ENCODE measurements at regions not wholly inside any gene's neighbourhood (a gene's known extent, or its start where the extent isn't known, plus 50 kb on each side); places are given as distances from the start of the nearest gene placed in this dataset.
"Not testable (repeated sequence)": the region's sequence is repeated elsewhere in the genome, so short reads cannot be mapped to it uniquely, and the experiment has no call there.

DNA sequence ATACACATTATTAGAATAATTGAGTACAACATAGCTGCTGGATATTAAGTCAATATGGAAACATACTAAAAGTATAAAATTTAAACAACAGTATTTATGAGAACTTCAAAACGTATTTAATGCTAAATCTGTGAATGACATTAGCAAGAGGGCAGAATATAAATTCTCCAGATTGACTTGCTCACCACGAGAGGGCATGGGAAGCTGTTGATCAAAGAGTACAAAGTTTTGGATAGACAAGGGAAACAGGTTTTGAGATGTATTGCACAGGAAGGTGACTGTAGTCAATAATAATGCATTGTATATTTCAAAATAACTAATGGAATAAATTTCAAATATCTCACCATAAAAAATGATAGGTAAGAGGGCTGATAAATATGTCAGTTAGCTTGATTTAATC, 768.2 kb downstream of the CENPC start:
- DNase-seq = no peak
- intact Hi-C loops (cut with DNase I) = no loop called here

DNA sequence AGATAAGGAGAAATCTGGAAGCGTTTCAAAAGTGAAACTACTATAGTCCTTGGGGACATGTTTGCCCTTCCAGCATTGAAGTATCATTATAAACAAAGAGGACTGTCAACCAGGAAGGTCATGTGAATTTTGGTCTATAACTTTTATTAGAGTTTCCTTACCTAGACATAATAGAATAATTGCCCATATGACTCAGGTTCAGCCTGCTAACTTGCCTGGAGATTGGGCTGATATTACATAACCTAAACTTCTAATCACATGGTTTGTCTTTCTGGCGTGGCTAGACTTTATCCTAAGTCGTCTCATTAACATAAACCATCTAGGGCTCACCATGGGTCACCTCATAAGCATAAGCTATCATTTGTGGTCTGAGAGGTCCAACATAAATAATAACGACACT, 775.9 kb downstream of the CENPC start:
- no peak for DNase-seq
- intact Hi-C loops (cut with DNase I) = no loop called here

DNA sequence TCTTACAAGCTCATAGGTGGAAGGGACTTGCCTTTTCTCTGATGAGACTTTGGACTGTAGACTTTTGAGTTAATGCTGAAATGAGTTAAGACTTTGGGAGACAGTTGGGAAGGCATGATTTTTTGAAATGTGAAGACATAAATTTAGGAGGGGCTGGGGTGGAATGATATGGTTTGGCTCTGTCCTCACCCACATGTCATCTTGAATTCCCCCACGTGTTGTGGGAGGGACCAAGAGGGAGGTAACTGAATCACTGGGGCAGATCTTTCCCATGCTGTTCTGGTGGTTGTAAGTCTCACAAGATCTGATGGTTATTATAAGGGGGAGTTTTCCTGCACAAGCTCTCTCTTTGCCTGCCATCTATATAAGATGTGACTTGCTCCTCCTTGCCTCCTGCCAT, 777.9 kb downstream of the CENPC start:
- DNase-seq = no peak
- intact Hi-C loops (cut with DNase I) = no loop called here

DNA sequence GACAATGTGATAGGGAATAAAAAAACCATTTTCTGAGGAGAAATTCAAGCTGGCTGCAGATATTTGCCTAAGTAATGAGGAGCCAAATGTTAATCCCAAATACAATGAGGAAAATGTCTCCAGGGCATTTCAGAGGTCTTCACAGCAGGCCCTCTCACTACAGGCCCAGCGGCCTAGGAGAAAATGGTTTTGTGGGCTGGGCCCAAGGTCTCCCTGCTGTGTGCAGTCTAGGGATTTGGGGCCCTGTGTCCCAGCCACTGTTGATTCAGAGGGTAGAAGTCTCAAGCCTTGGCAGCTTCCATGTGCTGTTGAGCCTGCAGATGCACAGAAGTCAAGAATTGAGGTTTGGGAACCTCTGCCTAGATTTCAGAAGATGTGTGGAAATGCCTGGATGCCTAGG, 778.7 kb downstream of the CENPC start:
- intact Hi-C loops (cut with DNase I) = no loop called here
- DNase-seq = no peak

DNA sequence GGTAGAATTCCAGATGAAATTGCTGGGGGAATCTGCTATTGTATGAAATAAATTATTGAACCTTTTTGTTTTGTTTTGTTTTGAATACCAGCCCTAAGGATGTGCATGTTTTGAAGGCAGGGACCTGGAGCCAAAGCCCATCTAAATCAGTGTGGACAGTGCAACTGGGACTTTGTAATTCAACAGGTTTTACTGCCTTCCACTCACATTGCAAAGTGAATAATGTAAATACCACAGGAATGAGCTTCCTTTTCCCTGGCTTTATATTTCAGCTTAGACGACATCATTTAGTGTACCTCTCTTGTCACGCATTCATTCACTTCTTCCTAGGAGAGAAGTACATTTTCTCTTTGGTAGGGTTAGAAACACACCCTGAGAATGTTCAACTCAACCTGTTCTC, 795.0 kb downstream of the CENPC start:
- DNase-seq = no peak
- intact Hi-C loops (cut with DNase I) = no loop called here

DNA sequence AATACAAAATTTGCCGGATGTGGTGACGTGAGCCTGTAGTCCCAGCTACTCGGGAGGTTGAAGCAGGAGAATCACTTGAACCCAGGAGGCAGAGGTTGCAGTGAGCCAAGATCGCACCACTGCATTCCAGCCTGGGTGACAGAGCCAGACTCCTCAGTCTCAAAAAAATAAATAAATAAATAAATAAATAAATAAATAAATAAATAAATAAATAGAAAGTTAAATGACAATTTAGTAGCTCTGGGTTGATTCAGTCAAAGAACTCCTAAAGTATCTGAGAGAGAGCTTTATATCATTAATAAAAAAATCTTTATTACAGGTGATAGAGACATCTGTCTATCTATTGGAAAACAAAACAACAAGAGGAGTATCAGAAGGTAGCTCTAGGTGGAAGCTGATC, 798.4 kb downstream of the CENPC start:
- DNase-seq; intact Hi-C loops (cut with DNase I): not testable (repeated sequence)

DNA sequence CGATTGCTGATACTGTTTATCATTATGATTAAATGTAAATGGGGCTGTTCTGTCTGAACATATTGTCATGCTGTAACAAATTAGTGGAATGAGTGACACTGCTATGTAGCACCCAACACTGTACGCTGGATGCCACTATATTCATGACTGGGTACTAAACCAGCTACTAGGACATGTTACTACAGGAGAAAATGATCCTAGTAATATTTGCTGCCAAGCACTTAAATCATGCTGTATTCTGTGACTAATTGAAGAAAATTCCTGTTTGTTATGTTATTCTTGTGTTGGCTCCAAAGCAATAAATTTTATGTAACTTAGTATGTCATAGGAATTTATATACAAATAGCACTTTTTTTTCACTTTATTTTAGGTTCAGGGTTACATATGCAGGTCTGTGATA, 804.2 kb downstream of the CENPC start:
- DNase-seq = no peak
- intact Hi-C loops (cut with DNase I) = no loop called here

DNA sequence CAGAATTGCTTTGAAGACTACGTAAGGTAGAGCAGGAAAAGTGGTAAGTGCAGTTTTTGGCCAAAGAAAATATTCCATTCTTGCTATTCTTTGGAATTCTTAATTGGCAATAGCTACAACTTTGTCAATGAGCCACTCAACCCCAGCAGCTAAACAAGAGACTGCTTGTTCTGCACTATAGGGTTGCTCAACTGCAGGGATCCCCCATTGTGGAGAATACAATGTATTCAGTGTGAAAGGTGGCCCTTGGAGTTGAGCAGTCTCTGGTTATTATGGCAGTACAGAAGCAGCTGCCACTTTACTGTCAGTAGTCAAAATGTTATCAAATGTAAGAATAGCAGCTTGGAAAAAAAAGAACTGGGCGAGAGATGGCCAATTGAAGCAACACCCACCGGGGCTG, 808.7 kb downstream of the CENPC start:
- intact Hi-C loops (cut with DNase I) = no loop called here
- DNase-seq = peak in 2 of 10 donors; percentile 30 to 77

DNA sequence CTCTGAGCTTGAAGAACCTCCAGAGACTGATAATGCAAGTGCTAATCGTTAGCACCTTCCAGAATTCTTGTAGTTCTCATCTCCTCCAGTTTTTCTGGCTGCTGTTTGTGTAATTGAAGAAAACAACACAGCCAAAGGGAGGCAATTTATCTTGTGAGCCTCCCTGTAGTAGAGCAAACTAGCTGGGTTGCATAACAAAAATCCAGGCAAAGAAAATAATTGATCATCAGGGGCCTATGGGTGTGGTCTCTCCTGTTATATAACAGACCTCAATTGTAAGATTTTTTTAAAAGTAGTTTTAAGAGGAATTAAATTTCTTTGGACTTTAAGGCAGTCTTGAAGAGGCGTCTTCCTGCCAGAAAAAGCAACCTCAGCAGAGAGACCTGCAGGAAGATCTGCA, 817.0 kb downstream of the CENPC start:
- intact Hi-C loops (cut with DNase I) = no loop called here
- no peak for DNase-seq

DNA sequence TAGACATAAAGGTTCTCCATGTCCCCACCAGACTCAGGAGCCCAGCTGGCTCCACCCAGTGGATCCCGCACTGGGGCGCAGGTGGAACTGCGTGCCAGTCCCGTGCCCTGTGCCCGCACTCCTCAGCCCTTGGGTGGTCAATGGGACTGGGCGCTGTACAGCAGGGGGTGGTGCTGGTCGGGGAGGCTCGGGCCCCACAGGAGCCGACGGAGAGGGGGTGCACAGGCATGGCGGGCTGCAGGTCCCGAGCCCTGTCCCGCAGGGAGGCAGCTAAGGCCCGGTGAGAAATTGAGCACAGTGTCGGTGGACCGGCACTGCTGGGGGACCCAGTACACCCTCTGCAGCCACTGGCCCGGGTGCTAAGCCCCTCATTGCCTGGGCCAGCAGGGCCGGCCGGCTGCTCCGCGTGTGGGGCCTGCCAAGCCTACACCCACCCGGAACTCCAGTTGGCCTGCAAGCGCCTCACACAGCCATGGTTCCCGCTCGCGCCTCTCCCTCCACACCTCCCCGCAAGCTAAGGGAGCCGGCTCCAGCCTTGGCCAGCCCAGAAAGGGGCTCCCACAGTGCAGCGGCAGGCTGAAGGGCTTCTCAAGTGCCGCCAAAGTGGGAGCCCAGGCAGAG, 832.9 kb downstream of the CENPC start:
- DNase-seq = peak in 3 of 10 donors; percentile 63 to 81 (median 69)
- intact Hi-C loops (cut with DNase I) = not testable (repeated sequence)

DNA sequence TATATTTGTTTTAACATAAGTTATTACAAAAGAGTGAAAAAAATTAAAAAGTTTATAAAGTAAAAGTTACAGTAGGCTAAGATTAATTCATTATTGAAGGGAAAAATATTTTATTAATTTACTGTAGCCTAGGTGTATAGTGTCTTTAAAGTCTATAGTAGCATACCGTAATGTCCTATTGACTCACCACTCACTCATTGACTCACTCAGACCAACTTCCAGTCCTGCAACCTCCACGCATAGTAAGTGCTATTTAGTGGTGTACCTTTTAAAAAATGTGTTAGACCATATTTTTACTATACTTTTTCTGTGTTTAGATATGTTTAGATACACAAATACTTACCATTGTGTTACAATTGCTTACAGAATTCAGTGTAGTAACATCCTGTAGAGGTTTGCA, 841.1 kb downstream of the CENPC start:
- intact Hi-C loops (cut with DNase I) = no loop called here
- DNase-seq = no peak

DNA sequence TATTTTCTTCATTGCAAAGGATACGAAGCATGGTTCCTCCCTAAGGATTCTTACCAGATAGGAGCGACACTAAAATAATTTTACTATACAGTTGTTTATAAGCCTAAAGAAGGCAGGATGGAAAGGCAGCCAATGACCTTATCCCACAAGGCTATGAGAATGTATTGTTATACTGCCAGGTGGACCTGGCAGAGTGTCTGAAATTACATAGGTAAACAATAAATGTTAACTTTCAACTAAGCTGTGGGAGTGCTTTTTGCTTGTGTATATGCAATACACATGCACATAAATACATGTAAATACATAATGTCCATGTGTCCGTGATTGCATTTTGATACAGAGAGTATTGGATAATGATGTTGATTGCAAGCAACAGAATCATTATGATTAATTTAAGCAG, 850.6 kb downstream of the CENPC start:
- DNase-seq = no peak
- intact Hi-C loops (cut with DNase I) = no loop called here

DNA sequence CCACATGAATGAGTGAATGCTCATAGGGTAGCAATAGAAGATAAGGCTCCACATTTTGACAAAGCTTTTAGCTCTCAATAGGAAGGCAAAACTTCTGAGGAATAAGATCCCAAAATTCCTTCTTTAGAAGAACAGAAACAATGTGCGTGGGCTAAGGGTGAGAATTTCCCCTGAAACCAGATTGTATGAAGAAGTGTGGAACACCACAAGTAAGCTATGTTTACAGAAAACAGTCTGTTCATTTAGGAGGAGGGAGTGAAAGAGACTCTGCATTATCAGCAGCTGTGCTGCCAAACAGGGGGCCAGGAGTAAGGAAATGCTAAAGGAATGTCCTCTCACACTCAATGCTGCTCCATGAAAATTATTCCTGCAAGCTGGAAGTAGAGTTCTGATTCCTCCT, 851.6 kb downstream of the CENPC start:
- DNase-seq = peak in 1 of 10 donors; percentile 8
- intact Hi-C loops (cut with DNase I) = no loop called here

DNA sequence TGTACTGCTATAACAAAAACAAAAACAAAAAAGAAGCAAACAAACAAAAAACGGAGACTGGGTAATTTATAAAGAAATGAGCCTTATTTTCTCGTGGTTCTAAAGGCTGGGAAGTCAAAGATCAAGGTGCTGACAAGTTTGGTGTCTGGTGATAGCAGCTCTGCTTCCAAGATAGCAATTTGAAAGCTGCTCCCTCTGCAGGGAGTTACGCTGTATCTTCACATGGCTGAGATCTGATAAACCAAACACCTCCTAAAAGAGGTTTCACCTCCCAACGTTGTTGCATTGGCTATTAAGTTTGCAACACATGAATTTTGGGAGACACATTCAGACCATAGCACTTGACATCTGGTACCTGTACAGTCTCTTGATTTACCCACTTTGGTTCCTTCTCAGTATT, 854.2 kb downstream of the CENPC start:
- intact Hi-C loops (cut with DNase I) = no loop called here
- no peak for DNase-seq

DNA sequence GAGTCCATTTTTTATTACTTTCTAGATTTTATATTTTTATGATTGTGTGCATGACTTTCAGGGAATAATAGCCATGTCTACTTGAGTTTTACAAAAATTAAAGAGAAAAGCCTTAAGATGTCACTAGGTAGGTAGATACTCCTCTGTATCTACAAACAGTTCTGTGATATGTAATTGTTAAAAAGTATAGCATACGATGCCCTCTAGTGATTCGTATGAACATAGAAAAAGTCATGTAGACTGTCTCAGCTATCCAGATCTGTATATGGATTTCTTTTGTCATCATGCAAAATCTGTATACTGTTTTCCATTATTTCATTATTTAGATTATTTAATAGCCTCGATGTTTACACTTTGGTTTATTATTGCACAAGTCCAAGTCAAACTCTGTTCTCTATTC, 856.6 kb downstream of the CENPC start:
- DNase-seq = no peak
- intact Hi-C loops (cut with DNase I) = no loop called here

DNA sequence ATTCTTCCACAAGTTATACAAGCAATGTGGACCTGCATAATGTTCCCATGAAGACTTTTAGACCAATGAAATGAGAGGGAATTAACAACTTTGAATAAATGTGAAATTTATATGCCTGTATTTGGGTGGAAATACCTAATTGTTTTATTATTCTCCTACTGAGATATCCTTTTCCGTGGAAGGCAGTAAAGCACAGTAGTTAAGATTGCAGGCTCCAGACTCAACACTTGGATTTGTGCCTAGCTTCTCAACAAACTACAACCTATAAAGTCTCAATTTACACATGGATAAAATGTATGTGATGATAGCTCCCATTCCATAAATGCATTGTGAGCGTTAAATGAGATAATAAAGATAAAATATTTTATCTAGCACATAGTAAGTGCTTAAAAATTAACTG, 857.8 kb downstream of the CENPC start:
- intact Hi-C loops (cut with DNase I) = no loop called here
- DNase-seq = no peak

DNA sequence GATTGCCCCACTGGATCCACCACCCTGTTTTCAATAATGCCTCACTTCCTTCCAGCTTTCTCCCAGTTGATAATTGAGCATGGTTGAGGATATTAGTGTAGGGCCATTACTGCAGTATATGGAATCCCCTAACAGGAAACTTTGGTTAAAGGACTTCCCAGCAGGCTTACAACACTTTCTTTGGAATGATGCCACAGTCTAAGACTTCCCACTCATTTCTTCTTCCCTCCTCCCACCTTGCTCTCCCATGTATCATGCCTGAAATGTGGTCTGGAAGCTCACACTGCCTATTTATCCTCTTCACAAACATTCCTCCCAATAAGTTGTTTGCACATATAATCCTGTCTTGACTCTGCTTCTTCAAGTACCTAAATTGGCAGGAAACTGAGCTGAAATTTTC, 863.3 kb downstream of the CENPC start:
- no peak for DNase-seq
- intact Hi-C loops (cut with DNase I) = no loop called here

DNA sequence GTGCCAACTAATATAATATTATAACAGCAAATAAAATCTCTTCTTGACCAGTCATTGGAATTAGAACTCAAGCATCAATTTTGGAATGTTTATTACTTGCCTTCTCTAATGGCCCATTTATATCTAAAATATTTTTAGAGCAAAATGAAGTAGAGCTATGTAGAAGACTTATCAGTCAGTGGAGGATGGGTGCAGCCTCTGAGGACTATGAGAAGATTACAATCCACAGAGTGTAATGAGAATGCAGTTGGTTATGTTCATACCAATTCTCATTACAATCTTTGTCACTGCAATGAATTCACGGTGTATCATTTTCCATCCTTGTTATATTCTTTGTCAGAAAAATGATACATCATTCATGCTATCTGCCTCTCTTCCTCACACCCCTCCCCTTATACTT, 878.1 kb downstream of the CENPC start:
- DNase-seq = no peak
- intact Hi-C loops (cut with DNase I) = no loop called here

DNA sequence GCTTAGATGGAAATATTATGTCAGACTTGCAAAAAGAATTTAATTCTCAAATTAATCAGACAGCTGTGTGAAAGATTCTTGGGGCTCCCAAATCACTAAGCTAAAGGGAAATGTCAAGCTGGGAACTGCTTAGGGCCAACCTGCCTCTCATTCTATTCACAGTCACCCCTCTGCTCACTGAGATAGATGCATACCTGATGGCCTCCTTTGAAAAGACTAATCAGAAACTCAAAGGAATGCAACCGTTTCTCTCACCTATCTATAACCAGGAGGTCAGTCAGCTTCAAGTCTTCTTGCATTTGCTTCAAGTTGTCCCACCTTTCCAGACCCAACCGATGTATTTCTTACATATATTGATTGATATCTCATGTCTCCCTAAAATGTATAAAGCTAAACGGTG, 882.7 kb downstream of the CENPC start:
- intact Hi-C loops (cut with DNase I) = no loop called here
- DNase-seq = no peak

DNA sequence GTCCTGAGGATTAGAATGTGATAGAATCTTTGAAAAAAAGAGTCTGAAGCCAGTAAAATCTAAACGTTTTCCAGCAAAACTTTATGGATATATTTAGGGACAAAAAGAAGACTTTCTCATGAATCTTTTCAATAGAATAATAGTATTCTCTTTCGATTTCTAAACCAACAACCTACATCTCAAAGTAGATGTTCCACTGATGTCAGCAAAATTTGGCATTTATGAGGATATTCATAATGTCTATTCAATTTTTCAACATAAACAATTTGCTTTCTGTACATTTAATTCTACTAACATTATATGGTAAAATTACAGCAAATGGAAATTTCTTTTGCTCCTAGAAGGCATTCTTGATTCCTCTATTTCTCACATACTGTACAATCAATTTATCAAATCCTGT, 886.5 kb downstream of the CENPC start:
- DNase-seq = no peak
- intact Hi-C loops (cut with DNase I) = no loop called here

DNA sequence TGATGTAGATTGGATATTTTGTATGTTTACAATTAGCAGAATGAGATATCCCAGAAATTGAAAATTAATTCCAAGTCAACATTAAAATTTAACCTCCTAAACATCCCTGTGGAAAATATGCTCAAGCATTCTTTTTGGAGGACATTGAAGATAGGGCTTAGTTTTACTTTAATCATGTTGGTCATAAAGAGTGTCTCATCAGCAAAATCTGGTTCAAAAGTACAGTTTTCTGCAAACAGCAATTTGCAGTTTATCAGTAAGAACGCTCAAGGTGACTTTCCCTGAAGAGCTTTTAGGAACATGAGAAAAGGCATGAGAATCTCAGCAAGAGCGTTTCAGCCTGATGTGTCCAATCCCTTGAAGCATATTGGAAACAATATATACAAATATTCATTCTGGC, 889.8 kb downstream of the CENPC start:
- intact Hi-C loops (cut with DNase I) = no loop called here

DNA sequence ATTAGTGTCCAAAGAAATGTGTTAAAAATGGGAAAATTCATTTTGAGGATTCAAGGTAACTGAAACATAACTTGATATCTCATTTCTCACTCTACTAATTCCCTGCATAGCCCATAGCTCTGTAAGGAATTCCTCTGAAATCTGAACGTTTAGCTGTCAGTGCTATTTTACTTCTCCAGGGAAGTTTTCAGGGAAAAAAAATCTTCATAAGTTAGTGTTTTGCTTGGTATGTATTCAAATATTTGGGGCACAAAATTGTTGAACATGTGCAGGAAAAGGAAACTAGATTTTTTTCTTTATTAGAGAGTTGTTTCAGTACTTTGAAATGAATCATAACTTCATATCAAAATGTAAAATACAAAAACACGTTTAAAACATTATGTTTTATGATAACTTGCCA, 891.4 kb downstream of the CENPC start:
- intact Hi-C loops (cut with DNase I) = no loop called here
- no peak for DNase-seq

More for the DNA sequence above, 889.8 kb downstream of the CENPC start:
- DNase-seq = no peak

DNA sequence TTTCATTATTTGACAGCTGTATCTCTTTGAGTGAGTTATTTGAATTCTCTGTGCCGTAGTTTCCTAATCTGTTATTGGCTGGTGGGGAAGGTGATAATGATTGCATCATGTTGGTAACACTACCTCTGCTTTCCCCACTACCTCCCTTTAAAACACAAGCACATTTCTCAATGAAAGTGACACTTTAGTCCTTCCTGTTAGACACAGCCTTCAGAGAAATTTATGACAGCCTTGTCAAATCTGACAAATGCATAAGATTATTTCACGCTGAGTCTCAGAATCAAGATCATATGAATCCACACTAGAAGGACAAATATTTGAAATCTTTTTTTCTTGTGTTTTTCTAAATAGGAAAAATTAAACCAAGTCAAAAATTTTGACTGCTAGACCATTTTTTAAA, 896.1 kb downstream of the CENPC start:
- DNase-seq = no peak
- intact Hi-C loops (cut with DNase I) = no loop called here

Measured in posterior cingulate gyrus (tissue), 11 donors.